Neural cell (in vitro differentiated cells): ENCODE measurements at regions not wholly inside any gene's neighbourhood (a gene's known extent, or its start where the extent isn't known, plus 50 kb on each side); places are given as distances from the start of the nearest gene placed in this dataset.

ENCODE experiments used
- small RNA-seq, 3 experiments: library from RNA; depleted of rRNA; stranded (forward); fragments of <200 nt; gene quantifications; one replicate each; pipeline ENCODE3, GENCODE V24; 2012

Small RNA genes in the stretch of these regions (small RNA-seq; reads per million reads assigned to genes)
- gene MIR5002 (7.9 to 26.8 (median 8.9) reads per million in 3 experiments), gene MIR6083 (0 reads per million in 3 experiments), gene RNU6-143P (0 reads per million in 3 experiments)
